ENCODE measurements at regions not wholly inside any gene's neighbourhood (a gene's known extent, or its start where the extent isn't known, plus 50 kb on each side); places are given as distances from the start of the nearest gene placed in this dataset.

GRCh38 chr4:181821039-181822004 lies 421.9 kb upstream of the TENM3 start:
- ChIA-PET POLR2A (ENCODE audit: low non-redundant PET) (interaction anchor here (0.7 kb wide), 1 partner anchor 11 kb away, joined by 3 read pairs; no protein-coding TSS in a partner anchor), CTCF (no interaction called here)
- intact Hi-C loops (cut with micrococcal nuclease; ENCODE audit: unreplicated experiment) = no loop called here

GRCh38 chr4:181822005-181822375 lies 421.2 kb upstream of the TENM3 start:
- Histone ChIP-seq H3K36me3 (ENCODE audit: insufficient read depth, low read length, poor library complexity, severe bottlenecking) (no peaks in the 10 kb centered on the region), H3K9me3 (ENCODE audit: low read depth, low read length, poor library complexity, severe bottlenecking) (no peaks in the 10 kb centered on the region), H3K27ac (ENCODE audit: low read depth, low read length, poor library complexity, severe bottlenecking) (no peak overlapping the region), H3K4me1 (ENCODE audit: insufficient read depth, low read length, poor library complexity, severe bottlenecking) (no peaks in the 10 kb centered on the region), H3K27me3 (replicated peaks; ENCODE audit: insufficient read depth, low read depth, low read length, poor library complexity) (peaks cover 33% of the 10 kb centered on the region), H3K4me3 (ENCODE audit: low read depth, low read length, poor library complexity, severe bottlenecking) (no peak overlapping the region)
- BruUV-seq (replicated peaks) = no TSS peak
- intact Hi-C loops (cut with micrococcal nuclease; ENCODE audit: unreplicated experiment) = no loop called here
- no peak for DNase-seq (ENCODE audit: low spot score)
- ChIA-PET CTCF (no interaction called here), POLR2A (ENCODE audit: low non-redundant PET) (interaction anchor here (0.7 kb wide), 1 partner anchor 11 kb away, joined by 3 read pairs; no protein-coding TSS in a partner anchor)
- no peak for TF ChIP-seq EZH2 (IDR thresholded peaks at IDR 0.05; ENCODE audit: borderline replicate concordance, low read depth, low read length, poor library complexity, severe bottlenecking)
- TF ChIP-seq, protein P1, sequence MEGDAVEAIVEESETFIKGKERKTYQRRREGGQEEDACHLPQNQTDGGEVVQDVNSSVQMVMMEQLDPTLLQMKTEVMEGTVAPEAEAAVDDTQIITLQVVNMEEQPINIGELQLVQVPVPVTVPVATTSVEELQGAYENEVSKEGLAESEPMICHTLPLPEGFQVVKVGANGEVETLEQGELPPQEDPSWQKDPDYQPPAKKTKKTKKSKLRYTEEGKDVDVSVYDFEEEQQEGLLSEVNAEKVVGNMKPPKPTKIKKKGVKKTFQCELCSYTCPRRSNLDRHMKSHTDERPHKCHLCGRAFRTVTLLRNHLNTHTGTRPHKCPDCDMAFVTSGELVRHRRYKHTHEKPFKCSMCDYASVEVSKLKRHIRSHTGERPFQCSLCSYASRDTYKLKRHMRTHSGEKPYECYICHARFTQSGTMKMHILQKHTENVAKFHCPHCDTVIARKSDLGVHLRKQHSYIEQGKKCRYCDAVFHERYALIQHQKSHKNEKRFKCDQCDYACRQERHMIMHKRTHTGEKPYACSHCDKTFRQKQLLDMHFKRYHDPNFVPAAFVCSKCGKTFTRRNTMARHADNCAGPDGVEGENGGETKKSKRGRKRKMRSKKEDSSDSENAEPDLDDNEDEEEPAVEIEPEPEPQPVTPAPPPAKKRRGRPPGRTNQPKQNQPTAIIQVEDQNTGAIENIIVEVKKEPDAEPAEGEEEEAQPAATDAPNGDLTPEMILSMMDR (conservative IDR thresholded peaks at IDR 0.05; ENCODE audit: low read depth, low read length) = no peak

More at GRCh38 chr4:181821039-181822004, 421.9 kb upstream of the TENM3 start:
- Histone ChIP-seq H3K27me3 (replicated peaks; ENCODE audit: insufficient read depth, low read depth, low read length, poor library complexity) (peaks cover 26% of the 10 kb centered on the region), H3K36me3 (ENCODE audit: insufficient read depth, low read length, poor library complexity, severe bottlenecking) (no peaks in the 10 kb centered on the region), H3K27ac (ENCODE audit: low read depth, low read length, poor library complexity, severe bottlenecking) (no peak overlapping the region), H3K4me3 (ENCODE audit: low read depth, low read length, poor library complexity, severe bottlenecking) (no peak overlapping the region), H3K4me1 (ENCODE audit: insufficient read depth, low read length, poor library complexity, severe bottlenecking) (no peaks in the 10 kb centered on the region), H3K9me3 (ENCODE audit: low read depth, low read length, poor library complexity, severe bottlenecking) (no peaks in the 10 kb centered on the region)
- BruUV-seq (replicated peaks) = no TSS peak
- no peak for DNase-seq (ENCODE audit: low spot score)
- TF ChIP-seq EZH2 (IDR thresholded peaks at IDR 0.05; ENCODE audit: borderline replicate concordance, low read depth, low read length, poor library complexity, severe bottlenecking) = no peak
- TF ChIP-seq, protein P1 (conservative IDR thresholded peaks at IDR 0.05; ENCODE audit: low read depth, low read length) = no peak

GRCh38 chr4:181823183-181823582 lies 420.0 kb upstream of the TENM3 start:
- intact Hi-C loops (cut with micrococcal nuclease; ENCODE audit: unreplicated experiment) = no loop called here
- POLR2A ChIA-PET (ENCODE audit: low non-redundant PET) = no interaction called here

More at GRCh38 chr4:181823183-181823582, 420.0 kb upstream of the TENM3 start:
- TF ChIP-seq EZH2 (IDR thresholded peaks at IDR 0.05; ENCODE audit: borderline replicate concordance, low read depth, low read length, poor library complexity, severe bottlenecking) = no peak
- TF ChIP-seq, protein P1 (conservative IDR thresholded peaks at IDR 0.05; ENCODE audit: low read depth, low read length) = no peak
- no peak for DNase-seq (ENCODE audit: low spot score)
- Histone ChIP-seq H3K27me3 (replicated peaks; ENCODE audit: insufficient read depth, low read depth, low read length, poor library complexity) (peaks cover 43% of the 10 kb centered on the region), H3K4me1 (ENCODE audit: insufficient read depth, low read length, poor library complexity, severe bottlenecking) (no peaks in the 10 kb centered on the region), H3K4me3 (ENCODE audit: low read depth, low read length, poor library complexity, severe bottlenecking) (no peak overlapping the region), H3K36me3 (ENCODE audit: insufficient read depth, low read length, poor library complexity, severe bottlenecking) (no peaks in the 10 kb centered on the region), H3K9me3 (ENCODE audit: low read depth, low read length, poor library complexity, severe bottlenecking) (no peaks in the 10 kb centered on the region), H3K27ac (ENCODE audit: low read depth, low read length, poor library complexity, severe bottlenecking) (no peak overlapping the region)
- BruUV-seq (replicated peaks) = no TSS peak
- CTCF ChIA-PET = no interaction called here
